Renal cortical epithelial cell (primary cell): ENCODE measurements at regions not wholly inside any gene's neighbourhood (a gene's known extent, or its start where the extent isn't known, plus 50 kb on each side); places are given as distances from the start of the nearest gene placed in this dataset.
"Not testable (repeated sequence)": the region's sequence is repeated elsewhere in the genome, so short reads cannot be mapped to it uniquely, and the experiment has no call there.

ENCODE experiments used
- DNase-seq: peaks from one replicate; pipeline ENCODE4 v3.0.0-alpha.2; 2011; ENCODE audit warnings: low read depth

GRCh38 chr19:28386470-28386869 lies 826.5 kb downstream of the UQCRFS1 start:
- DNase-seq: no peak

GRCh38 chr19:28386066-28386465 lies 826.9 kb downstream of the UQCRFS1 start:
- no peak for DNase-seq

DNA sequence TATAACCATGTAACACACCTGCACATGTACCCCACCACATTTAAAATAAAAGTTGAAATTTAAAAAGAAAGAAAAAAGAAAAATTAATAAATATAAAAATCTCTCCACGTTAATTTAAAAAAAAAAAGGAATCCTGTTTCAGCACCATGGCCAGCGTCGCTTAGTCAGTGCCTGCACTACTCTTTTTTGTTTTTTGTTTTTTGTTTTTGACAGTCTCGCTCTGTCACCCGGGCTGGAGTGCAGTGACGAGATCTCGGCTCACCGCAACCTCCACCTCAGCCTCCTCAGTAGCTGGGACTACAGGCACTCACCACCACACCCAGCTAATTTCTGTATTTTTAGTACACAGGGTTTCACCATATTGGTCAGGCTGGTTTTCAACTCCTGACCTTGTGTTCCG lies 835.9 kb downstream of the UQCRFS1 start:
- no peak for DNase-seq

- DNase-seq: no peak
These were observed 838.0 kb downstream of the UQCRFS1 start for GRCh38 chr19:28374971-28375370.

DNA sequence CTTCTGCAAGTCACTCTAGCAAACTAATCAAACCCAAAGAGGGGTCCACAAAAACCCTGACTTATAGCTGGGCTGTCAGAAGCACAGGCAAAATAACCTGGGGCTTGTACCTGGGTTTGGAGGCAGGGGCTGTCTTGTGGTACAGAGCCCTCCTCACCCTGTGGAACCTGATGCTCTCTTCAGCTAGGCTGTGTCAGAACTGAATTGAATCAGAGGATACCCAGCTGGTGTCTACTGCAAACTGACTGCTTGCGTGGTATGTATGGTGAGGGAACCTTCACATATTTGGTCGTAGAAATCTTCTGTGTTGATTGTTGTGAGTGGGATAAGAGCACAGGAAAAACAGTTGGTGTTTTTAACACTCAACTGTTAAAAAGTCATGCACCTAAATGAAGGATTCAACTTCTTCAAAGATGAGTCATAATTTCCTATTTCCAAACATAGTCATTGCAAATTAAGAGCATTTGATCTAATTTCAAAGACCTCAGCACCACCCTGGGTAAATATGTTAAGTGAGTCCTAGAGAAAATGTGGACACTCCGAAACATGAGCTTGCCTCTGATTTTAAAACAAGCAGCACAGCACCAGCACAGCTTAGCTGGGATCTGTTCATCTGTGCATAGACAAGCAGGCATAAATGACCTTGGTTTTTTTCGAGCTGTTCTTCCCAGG lies 840.2 kb downstream of the UQCRFS1 start:
- no peak for DNase-seq

DNA sequence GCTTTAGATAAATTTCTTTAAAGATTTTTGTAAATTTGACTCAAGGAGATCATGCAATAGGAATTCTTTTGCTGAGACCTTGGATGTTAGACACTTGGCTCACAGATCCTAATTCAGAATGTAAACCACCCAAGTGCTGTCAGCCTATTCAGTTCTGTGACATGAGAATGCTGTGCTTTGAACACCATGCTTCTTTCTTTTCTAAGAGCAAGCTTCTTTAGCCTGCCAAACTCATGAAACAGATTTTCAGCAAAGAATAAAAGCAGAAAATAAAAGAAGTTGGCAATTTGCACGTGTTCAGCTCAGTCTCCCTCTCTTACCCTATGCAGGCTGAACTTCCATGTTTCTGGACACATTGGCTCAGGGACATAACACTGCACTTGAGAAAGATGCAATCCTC lies 845.8 kb downstream of the UQCRFS1 start:
- no peak for DNase-seq

DNA sequence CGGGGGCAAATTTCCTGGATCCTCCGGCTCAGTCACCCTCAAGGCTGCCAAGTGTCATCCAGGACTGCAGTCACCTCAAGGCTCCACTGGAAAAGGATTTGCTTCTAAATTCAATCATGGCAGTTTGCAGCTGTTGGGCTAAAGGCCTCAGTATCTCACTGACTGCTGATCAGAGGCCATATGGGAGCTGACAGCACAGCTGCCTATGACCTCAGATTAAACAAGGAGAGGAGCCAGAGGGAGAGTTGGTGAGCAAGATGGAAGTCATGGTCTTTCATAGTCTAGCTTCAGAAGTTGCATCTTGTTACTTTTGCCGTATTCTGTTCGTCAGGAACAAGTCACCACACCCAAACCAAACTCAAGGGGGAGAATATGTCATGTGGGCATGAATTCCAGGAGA lies 849.7 kb downstream of the UQCRFS1 start:
- DNase-seq: no peak

GRCh38 chr19:28359431-28360414 lies 853.2 kb downstream of the UQCRFS1 start:
- no peak for DNase-seq

GRCh38 chr19:28358633-28359032 lies 854.3 kb downstream of the UQCRFS1 start:
- DNase-seq: peak; percentile 54

GRCh38 chr19:28351761-28352160 lies 861.2 kb downstream of the UQCRFS1 start:
- DNase-seq: no peak

DNA sequence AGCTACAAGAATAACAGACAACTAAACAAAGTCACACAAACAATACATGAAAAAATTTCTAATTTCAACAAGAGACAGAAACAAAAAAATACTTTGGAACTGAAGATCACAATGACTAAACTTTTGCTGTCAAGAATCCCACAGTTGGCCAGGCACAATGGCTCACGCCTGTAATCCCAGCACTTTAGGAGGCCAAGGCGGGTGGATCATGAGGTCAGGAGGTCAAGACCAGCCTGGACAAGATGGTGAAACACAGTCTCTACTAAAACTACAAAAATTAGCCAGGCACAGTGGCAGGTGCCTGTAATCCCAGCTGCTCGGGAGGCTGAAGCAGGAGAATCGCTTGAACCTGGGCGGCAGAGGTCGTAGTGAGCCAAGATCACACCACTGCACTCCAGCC lies 861.6 kb downstream of the UQCRFS1 start:
- DNase-seq: not testable (repeated sequence)

- no peak for DNase-seq
These were observed 862.3 kb downstream of the UQCRFS1 start for GRCh38 chr19:28350673-28351072.

GRCh38 chr19:28350037-28350436 lies 862.9 kb downstream of the UQCRFS1 start:
- DNase-seq: no peak

GRCh38 chr19:28349604-28350003 lies 863.3 kb downstream of the UQCRFS1 start:
- no peak for DNase-seq

GRCh38 chr19:28345811-28346210 lies 867.1 kb downstream of the UQCRFS1 start:
- no peak for DNase-seq

- DNase-seq: no peak
These were observed 871.1 kb downstream of the UQCRFS1 start for GRCh38 chr19:28341810-28342350.

- DNase-seq: peak; percentile 15
These were observed 878.5 kb downstream of the UQCRFS1 start for GRCh38 chr19:28334419-28334818.

DNA sequence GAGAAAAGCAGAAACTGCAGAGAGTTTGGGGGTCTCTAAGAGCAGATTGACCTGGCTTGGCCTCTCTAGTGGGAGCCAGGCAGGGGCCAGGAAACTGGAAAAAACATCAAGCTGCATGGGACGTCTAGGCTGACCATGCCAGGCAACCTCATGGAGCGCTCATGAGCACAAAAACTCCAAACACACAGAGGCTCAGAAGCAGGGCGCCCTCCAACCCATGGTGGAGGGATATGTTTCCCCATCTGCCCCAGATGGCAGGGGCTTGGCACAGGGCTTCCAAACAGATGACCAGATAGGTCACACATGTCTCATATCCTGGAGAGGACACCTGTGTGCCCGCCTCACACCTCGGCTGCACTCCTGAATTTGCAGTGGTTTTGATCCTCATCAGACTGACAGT lies 879.0 kb downstream of the UQCRFS1 start:
- no peak for DNase-seq

GRCh38 chr19:28332886-28333285 lies 880.1 kb downstream of the UQCRFS1 start:
- no peak for DNase-seq

DNA sequence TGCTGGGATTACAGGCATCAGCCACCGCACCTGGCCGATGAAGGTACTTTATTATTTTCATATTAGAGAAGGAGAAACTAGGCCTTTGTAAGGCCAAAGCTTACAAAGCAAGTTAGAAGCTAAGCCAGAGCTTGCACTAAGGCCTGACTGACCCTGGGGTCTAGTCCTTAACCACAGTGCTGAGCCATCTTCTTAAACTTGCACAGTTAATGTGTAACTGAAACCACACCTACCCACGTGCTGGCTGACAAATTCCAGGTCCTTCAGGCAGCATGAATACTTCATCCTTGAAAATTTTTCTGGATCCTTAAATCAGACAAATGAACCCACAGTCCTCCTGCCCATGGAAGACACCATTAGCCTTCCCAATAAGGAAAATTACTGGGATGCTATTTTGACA lies 880.6 kb downstream of the UQCRFS1 start:
- peak; percentile 78 for DNase-seq

DNA sequence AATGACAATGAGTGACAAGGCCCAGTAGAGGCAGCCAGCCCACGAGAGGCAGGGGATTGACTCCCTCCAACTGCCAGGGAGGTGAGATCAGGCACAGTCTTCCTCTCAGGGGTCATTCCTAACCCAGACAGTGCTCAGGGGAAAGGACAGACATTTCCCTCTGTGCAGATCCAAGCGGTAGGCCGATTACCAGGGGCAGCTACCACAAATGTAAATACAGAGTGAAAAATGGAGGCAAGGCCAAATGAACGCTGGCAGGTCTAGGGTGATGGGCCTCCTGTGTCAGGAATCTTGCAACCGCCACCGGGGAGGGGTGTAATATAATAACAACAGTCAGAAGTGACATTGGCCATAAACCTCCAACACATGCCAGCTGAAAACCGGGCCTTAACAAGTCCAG lies 881.4 kb downstream of the UQCRFS1 start:
- no peak for DNase-seq

GRCh38 chr19:28330831-28331230 lies 882.1 kb downstream of the UQCRFS1 start:
- DNase-seq: peak; percentile 30

GRCh38 chr19:28329429-28329828 lies 883.5 kb downstream of the UQCRFS1 start:
- no peak for DNase-seq
